ENCODE measurements at regions not wholly inside any gene's neighbourhood (a gene's known extent, or its start where the extent isn't known, plus 50 kb on each side); places are given as distances from the start of the nearest gene placed in this dataset.
"Not testable (repeated sequence)": the region's sequence is repeated elsewhere in the genome, so short reads cannot be mapped to it uniquely, and the experiment has no call there.

DNA sequence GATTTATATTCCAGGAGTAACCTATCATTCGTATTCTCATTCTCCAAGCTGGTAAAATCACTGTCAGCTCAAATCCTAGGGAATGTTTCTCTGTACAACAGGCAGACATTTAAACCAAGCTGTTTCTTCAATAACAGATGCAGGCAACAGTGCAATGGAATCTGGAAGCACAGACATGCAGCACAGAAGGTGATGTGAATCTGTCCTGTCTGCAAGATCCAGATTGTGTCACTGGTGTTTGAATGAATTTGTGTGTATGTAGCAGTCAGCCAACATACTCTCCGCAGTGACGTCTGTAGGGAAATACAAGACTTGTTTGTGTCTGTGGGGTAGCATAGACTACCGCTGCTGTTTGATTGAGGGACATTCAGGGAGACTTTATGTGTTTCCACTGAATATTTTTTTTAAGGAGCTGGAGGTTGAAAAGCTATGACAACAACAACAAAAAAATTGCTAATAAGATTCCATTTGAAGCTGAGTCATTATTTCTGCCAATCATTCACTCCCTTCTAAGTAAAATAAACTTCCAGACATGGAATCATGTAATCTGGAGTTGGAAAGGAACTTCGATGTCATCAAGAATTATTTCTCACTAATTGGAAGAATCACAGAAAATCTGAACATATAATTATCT lies 122.9 kb upstream of the MYO3A start:
- DNase-seq, result no peak

DNA sequence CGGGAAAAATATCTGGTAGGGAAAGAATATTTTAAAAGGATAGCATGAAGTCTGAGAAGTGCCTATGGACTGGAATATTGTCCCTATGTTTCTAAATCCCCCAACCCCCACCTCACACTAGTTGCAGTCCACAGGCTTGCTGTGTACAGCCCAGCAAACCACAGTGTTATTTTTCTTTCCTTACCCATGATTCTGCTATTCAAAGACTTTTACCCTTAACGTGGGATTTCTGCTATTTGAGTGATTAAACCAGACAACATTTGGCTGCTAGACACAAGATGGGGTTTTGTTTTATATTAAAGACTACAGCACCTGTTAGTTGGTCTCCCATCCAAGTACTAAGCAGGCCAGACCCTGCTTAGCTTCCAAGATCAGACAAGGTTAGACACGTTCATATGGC lies 120.5 kb upstream of the MYO3A start:
- DNase-seq, result no peak

DNA sequence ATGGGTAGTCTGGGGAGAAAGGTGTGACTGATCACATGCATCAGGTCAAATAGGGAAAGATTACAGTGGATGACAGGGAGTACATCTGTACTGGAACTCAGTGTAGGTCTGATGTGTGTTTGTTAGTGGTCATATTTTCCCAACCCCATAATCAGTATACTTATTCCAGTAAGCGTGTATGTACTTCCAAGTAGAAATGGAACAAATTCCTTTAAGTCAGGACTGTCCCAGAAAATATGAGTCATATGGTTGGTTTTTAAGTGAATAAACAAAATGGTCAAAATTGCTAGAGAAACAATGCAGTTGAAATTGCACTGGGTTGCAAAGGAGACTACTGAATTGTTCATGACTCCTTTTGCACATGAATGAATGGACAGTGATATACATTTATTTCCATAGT lies 118.8 kb upstream of the MYO3A start:
- no peak for DNase-seq

DNA sequence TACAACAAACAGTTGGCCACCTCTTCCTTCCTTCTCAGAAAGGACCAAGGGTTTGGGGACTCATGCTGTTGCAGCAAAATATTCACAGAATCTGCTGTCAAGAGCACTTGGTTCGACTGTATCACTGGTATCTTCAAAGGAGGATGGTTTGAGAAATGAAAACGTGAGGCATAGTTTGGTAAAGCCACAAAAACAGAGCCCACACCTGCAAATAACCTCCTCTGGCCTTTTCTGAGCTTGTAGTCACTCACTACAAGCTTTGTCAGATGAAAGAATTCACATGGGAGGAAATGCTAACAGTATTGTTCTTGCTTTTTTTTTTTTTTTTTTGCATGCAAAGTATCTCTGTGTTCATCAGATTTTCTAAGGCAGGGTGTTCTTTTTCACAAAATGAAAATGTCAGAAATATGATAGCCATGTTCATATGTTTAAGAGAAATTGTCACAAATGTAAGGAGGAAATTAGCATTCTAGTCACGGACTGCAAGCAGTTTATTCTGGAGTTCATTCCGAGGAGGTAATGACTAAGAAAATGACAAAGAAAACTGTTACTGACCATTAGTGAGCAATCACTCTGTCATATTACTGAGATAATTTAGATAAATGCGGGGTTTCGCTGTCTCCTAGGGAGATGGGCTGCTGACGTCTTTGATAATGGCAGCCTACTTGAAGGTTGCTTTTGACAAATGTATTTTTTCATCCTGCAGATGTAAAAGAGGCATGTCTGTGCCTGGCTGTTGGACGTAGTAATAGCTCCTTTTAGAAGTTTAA lies 117.8 kb upstream of the MYO3A start:
- no peak for DNase-seq

DNA sequence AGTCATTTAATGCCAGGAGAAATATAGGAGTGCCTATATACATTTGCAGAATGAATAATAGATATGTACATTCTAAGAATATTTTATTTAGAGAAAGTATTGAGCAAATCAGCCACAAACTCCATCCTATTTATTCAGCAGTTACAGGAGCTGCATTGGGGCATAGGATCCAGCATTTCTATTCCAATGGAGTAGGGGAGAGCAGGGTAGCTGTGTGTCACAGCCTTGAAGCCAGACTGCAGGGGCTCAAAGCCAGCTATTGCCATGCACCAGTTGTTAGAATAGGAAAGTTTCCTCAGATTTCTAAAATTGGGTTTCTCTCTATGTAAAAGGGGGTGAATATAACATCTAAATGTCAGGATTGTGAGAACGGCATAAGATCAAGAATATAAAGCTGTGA lies 116.8 kb upstream of the MYO3A start:
- no peak for DNase-seq

DNA sequence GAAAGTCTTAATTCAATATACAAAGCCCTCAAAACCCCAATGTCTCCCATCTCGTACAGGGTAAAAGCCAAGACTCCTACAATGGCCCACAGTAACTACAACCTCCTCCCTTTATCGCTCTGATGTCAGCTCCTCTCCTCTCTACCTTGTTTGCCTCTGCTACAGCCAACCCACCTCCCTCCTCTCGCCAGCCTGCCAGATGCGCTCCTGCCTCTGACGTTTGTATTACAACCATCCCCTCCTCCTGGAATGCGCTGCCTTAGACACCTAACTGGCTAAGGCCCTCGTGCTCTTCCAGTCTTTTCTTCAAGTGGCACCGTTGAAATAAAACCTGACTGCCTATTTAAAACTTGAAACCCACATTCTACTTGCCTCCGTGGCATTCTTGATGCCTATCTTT lies 115.3 kb upstream of the MYO3A start:
- DNase-seq, result no peak

DNA sequence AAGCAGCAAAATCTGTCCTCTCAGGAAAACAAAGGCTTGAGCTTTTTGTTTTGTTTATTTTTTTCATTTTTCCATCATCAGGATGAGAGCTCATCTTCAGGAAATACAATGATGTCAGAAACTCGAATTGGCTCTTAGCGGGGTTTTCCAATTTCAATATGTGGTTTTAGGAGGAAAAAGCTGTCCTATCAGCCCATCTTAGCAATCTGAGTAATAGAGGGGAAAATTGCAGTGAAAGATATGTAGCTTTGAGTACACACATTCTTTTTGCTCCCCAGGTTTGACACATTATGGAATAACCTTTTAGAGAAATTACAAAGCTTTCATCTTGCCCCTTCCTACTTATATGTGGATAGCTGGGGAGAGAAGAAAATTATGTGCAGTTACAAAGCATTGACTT lies 113.6 kb upstream of the MYO3A start:
- no peak for DNase-seq

DNA sequence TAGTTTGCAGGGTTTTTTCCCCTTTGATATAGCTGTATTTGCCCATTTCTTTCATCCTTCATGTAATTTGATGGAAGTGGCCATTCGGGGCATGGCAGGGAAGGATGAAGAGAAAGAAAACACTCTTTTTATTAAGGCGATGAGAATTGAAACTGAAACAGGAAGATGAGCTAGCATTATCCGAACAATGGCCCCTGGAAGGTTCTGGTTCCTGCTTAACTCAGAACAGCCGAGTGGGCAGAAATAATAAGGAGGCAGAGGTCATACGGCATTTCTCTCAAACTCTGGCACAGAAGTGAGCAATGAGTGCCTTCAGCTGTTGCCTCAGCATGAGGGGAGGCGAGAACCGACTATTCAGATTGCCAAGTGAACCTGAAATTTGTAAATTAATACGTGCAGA lies 113.2 kb upstream of the MYO3A start:
- DNase-seq, result peak; percentile 8 to 61

DNA sequence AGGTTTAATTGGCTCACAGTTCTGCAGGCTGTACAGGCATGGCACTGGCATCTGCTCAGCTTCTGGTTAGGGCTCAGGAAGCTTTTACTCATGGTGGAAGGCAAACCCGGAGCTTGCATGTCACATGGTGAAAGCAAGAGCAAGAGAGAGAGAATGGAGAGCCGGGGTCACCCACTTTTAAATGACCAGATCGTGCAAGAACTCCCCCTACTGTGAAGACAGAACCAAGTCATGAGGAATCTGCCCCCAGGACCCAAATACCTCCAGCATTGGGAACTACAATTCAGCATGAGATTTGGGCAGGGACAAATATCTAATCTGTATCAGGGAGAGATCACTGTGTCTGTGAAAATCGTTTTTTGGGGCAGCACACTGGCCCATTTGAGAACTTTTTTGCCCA lies 110.0 kb upstream of the MYO3A start:
- no peak for DNase-seq

DNA sequence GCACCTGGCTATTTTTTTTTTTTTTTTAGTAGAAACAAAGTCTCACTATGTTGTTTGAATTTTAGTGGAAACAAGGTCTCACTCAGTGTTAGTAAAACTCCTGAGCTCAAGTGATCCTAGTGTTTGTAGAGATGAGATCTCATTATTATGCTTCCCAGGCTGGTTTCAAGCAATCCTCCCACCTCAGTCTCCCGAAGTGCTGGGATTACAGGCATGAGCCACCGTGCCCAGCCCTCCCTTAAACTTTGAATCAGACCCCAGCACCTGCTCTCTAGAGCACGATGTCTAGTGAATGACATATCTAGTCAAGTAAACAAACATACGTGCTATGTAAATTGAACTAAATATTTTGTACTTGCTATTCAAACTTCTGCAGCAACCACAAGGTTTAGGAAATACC lies 105.6 kb upstream of the MYO3A start:
- DNase-seq, result no peak

DNA sequence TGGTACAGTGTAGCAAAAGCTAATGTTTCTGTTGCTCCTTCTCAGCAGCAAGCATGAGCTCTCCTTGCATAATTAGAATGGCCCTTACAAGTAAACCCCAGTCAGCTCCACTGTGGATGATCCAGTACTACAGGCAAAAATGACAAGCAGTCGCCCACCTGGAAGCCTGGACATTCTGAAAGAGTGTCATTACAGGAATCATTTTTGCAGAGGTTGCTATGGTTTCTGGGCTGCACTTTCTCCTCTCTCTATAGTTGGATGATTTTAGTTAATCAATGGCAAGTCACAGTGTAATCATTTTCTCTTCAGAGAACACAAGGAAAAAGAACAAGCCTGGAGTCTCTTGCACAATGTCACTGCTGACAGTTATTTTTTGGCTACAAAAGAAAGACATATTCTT lies 102.9 kb upstream of the MYO3A start:
- DNase-seq, result no peak

DNA sequence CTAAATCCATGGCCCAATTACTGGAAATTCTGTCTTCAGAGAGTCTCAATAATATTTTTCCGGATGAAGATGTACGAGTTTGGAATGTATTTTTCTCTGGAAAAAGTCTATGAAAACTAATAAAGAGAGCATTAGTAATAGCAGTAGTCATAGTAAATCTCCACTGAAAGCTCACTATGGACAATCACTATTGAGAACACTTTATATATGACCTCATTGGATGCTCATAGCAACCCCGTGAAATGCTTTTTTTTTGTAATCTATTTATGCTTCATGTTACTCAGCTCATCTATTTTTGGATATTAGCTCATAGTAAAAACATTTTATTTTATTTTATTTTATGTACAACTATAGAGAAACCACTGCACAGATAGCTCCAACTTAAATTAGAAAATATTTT lies 94.3 kb upstream of the MYO3A start:
- no peak for DNase-seq

DNA sequence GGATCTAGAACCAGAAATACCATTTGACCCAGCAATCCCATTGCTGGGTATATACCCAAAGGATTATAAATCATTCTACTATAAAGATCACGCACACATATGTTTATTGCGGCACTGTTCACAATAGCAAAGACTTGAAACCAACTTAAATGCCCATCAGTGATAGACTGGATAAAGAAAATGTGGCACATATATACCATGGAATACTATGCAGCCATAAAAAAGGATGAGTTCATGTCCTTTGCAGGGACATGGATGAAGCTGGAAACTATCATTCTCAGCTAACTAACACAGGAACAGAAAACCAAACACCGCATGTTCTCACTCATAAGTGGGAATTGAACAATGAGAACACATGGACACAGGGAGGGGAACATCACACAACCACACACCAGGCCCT lies 93.2 kb upstream of the MYO3A start:
- not testable (repeated sequence) for DNase-seq

DNA sequence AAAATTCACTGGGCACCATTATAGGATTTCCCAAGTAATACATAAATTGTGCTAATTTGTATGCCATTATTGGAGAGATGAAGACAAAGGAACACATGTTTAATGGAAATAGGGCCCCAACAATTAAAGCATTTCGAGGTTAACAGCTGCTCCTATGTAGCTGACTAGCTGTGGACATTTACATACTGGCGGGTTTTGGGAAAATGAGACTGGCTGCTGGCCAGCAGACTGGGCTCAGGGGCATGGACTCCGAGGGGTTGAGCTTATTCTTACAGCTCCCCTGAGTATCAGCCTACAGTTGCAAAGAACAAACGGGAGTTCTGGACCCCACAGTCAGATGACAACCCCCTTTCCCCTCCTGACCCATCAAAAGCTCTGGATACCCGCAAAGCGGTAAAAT lies 91.9 kb upstream of the MYO3A start:
- DNase-seq, result no peak

DNA sequence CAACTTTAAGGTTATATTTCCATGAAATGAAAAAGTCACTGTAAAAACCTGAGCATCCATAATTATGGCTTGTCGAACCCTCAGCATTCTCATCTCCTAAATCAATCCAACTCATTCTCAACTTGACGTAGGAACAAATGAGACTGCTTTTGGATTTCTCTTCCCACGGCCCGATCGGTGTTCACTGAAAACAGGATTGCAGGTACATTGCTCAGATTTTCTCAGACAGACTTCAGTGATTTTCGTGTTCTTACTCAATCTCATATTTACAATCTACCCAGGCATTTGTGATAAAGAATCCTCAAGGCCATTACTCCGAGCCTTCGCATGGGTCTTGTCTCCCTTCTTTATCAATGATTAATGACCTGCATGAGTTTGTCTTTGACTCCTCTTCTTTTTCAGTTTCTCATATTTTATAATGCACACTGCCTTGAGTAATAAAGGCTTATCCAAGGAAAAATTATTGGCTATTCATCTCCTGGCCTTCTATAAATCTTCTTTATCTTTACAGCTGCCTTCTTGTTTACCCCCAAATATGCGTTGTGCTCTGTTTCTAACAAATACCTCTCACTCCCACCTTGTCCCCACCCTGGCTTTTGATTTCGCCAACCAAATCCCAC lies 90.4 kb upstream of the MYO3A start:
- DNase-seq, result no peak

DNA sequence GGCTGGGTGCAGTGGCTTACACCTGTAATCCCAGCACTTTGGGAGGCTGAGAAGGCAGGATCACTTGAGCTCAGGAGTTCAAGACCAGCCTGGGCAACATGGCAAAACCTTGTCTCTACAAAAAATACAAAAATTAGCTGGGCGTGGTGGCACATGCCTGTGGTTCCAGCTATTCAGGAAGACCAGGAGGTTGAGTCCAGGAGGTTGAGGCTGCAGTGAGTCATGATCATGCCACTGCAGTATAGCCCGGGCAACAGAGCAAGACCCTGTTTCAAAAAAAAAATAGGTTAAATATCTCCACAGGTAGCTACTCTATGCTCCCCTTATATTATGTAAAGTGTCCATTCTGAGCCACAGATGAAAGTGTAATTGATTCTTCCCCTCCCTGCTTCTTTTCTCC lies 89.3 kb upstream of the MYO3A start:
- not testable (repeated sequence) for DNase-seq

DNA sequence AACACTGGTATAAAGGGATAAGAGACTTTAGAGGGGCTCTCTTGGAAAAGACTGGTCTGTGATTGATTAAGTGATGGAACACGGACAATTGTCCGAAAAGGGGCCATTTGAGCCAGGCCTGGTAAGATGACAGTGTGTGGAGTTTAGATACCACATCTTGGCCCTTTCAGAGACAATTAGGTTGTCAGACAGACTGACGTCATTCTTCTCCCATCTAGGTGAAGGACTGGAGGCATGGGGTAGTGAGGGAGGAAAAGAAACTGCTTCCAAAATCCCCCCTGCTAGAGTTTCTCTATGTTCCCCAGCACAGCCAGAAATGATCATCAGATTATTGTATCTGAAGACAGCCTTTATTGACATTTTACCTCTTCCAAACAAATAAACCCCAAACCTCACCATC lies 84.8 kb upstream of the MYO3A start:
- no peak for DNase-seq

DNA sequence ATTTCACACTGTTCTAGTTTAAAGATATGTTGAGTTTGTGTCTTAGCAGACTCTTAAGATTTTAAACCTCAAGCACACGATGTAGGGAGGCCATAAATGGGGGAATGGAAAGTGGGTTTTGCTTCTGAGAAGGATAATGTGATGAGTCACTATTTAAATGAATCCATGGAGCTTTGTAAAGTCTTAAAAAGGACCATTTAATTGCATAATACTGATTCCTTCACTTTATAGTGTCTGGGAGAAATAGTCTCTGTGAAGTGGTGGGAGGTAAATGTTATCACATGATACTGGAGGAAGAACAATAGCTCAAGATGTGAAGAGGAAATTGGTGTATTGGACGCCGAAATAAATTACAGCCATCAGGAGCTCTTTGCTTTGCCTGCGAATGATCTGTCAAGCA lies 84.0 kb upstream of the MYO3A start:
- DNase-seq, result no peak

DNA sequence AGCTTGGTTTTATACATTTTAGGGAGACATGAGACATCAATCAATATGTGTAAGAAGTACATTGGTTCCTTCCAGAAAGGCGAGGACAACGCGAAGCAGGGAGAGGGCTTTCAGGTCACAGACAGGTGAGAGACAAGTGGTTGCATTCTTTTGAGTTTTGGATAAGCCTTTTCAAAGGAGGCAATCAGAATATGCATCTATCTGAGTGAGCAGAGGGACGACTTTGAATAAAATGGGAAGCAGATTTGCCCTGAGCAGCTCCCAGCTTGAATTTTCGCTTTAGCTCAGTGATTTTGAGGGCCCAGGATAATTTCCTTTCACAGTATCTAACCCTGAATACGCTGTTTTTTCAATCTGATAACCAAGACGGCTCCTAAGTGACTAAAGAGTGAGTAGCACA lies 82.5 kb upstream of the MYO3A start:
- no peak for DNase-seq

DNA sequence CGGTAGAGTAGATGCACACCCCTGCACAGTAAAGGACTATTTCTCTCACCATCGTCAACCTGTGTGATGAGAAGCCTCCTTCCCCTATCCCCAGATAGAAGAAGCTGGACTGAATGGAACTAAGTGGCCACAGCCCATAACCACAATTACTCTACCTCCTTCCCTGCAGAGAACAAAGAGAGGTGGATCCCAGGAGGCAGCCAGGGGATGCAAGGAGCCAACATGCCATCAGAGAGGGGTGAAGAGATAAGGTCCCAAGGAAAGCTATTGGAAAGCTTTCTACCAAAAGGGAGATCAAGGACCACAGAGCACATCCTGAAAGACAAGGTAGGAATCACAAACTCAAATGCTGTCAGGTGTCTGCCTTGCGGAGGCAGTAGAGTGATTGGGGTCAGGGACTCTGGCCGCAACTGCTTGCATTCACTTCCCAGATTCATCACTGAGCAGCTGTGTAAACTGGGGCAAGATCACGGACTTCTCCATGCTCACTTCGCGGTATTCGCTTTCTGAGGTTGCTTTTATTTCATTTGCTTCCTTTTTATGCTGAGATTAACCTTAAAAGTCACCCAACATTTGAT lies 81.6 kb upstream of the MYO3A start:
- no peak for DNase-seq

DNA sequence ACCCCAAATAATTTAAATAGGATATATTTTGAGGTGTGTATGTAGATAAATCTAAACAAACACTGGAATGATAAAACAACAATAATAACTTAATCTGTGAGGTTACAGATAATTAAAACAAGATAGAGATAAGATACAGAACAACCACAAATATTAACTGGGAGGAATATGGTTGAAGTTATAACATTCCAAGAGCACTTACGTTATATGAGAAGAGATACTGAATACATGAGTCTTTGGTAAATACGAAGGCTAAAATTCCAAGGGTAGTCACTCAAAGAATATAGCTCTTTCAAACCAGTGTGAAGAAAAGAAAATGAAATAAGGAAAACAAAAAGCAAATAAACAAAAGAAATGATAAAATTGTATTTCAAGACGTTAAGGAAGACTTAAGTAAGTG lies 76.0 kb upstream of the MYO3A start:
- no peak for DNase-seq

DNA sequence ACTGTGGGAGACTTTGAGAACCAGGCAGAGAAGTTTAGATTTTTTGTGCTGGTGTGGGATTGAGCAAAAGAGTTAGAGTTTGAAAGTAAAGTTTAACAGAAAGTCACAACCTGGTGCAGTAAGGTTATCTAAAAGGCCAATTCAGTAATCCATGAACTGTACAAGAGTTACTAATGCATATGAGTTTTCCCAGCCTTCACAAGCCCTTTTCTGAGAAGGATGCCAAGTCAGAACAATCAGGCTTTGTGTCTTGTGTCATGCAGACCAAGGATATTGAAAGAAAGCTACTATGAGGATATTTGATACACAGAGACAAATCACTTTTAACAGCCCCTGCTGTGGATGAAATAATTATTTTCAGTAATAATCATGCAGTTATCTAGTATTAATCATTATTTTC lies 68.8 kb upstream of the MYO3A start:
- no peak for DNase-seq

DNA sequence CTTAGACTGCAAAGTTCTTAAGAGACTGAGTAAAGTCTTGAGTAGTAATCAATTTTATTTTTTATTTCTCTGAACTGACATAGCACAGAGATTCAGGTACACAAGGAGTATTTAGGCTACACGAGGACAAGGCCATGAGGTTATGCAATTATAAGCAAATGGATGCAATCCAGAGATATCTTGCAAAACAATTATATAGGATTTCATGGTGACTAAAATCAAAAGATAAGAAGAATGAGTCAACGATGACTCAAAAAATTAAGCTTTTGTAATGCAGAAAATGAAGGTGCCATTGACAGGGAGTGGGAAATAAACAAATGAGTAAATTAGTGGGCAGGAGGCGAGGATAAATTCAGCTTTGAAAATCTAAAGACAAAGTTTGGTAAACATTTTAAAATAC lies 66.7 kb upstream of the MYO3A start:
- DNase-seq, result no peak

DNA sequence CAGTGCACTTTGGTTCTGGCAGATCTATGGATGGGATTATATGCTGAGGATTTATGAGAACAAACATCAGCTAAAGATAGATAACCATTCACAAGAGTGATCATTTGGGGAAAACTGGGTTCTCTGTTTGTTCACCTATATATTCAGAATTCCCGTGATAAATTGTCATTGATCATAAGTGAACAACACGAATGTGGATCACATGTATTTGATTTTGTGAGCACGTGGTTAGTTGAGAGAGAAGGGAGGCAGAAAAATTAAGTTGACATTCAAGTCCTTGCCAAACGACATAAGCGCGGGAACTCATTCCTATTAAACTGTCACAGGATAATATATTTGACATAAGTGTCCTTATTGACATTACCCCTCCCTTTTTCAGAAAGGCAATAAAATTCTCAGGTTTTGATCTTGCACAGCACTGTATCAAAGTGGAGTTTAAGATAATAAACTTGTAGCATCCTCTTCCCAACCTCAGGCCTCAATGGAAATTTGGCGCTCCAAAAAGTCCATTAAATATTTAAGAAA lies 64.9 kb upstream of the MYO3A start:
- DNase-seq, result no peak

Data from NCI-H446 (cell line).